Globus pallidus (tissue), 1 donor: ENCODE measurements at regions not wholly inside any gene's neighbourhood (a gene's known extent, or its start where the extent isn't known, plus 50 kb on each side); places are given as distances from the start of the nearest gene placed in this dataset.
A peak's percentile ranks its signal among the peaks of the same experiment; 100 is the strongest.
"Not testable (repeated sequence)": the region's sequence is repeated elsewhere in the genome, so short reads cannot be mapped to it uniquely, and the experiment has no call there.

Source experiments
- DNase-seq: peaks from one replicate; pipeline ENCODE4 v3.0.0-alpha.2; 2015; ENCODE audit warnings: low spot score

GRCh38 chr17:64772845-64773299 lies 110.8 kb upstream of the SMURF2 start:
- DNase-seq: no peak

- DNase-seq: no peak
Measured at GRCh38 chr17:64771980-64772844, 110.1 kb upstream of the SMURF2 start.

- DNase-seq: no peak
Measured at GRCh38 chr17:64769712-64770111, 107.6 kb upstream of the SMURF2 start.

GRCh38 chr17:64767269-64767997 lies 105.3 kb upstream of the SMURF2 start:
- DNase-seq: no peak

GRCh38 chr17:64765191-64765889 lies 103.2 kb upstream of the SMURF2 start:
- DNase-seq: no peak

- DNase-seq: no peak
Measured at GRCh38 chr17:64750891-64751677, 89.0 kb upstream of the SMURF2 start.

GRCh38 chr17:64750478-64750877 lies 88.4 kb upstream of the SMURF2 start:
- no peak for DNase-seq

- no peak for DNase-seq
Measured at GRCh38 chr17:64749306-64749705, 87.2 kb upstream of the SMURF2 start.

- DNase-seq: no peak
Measured at GRCh38 chr17:64747938-64748540, 85.9 kb upstream of the SMURF2 start.

- no peak for DNase-seq
Measured at GRCh38 chr17:64742326-64742725, 80.2 kb upstream of the SMURF2 start.

GRCh38 chr17:64741916-64742315 lies 79.8 kb upstream of the SMURF2 start:
- not testable (repeated sequence) for DNase-seq

- DNase-seq: peak; percentile 57
Measured at GRCh38 chr17:64741038-64741641, 79.0 kb upstream of the SMURF2 start.

- DNase-seq: no peak
Measured at GRCh38 chr17:64739316-64740058, 77.4 kb upstream of the SMURF2 start.

- no peak for DNase-seq
Measured at GRCh38 chr17:64736804-64737492, 74.8 kb upstream of the SMURF2 start.

GRCh38 chr17:64732336-64733006 lies 70.4 kb upstream of the SMURF2 start:
- no peak for DNase-seq

GRCh38 chr17:64730023-64730422 lies 67.9 kb upstream of the SMURF2 start:
- DNase-seq: not testable (repeated sequence)

- no peak for DNase-seq
Measured at GRCh38 chr17:64729201-64729600, 67.1 kb upstream of the SMURF2 start.

- DNase-seq: no peak
Measured at GRCh38 chr17:64728041-64728695, 66.1 kb upstream of the SMURF2 start.
